SK-N-SH (cell line): ENCODE measurements at regions not wholly inside any gene's neighbourhood (a gene's known extent, or its start where the extent isn't known, plus 50 kb on each side); places are given as distances from the start of the nearest gene placed in this dataset.

Source experiments
- CTCF ChIA-PET: fragments of 300-600, 350-600 bp; formaldehyde crosslinking; extraction: SDS; loops from one replicate; lab custom pipeline; 2021; lab: Yijun Ruan, JAX
- POLR2A ChIA-PET: fragments of 350-600 bp; sonication (Branson Sonifier 250); formaldehyde crosslinking; extraction: SDS; loops from one replicate; lab custom pipeline; 2020; ENCODE audit warnings: antibody characterized with exemption, inconsistent platforms; lab: Yijun Ruan, JAX
- DNase-seq: peaks from one replicate; pipeline ENCODE4 v3.0.0; 2012
- H2AFZ ChIP-seq: fragments of 200-600 bp; sonication (generic); 2 replicates; pipeline ENCODE4 v1.8.1; 2016; ENCODE audit warnings: antibody characterized with exemption, mild to moderate bottlenecking, low read depth
- H3F3A ChIP-seq: fragments of 200-600 bp; sonication (generic); replicated peaks from 2 replicates; pipeline ENCODE3; 2016; ENCODE audit warnings: antibody characterized with exemption, mild to moderate bottlenecking; ENCODE audit not compliant: insufficient read depth
- H3K27ac ChIP-seq, 2 experiments: fragments of 200-500 bp in 1 of 2; fragments of 200-600 bp in 1 of 2; sonication (Bioruptor generic) in 1 of 2; sonication (generic), shearing (Covaris generic) in 1 of 2; 2 replicates each; pipeline versions ENCODE4 v1.5.1 to v1.6.1; 2014 to 2016; ENCODE audit warnings: low read depth in 2 of 2, inconsistent platforms in 1 of 2, low read length in 1 of 2, mild to moderate bottlenecking in 1 of 2, mixed read lengths in 1 of 2
- H3K27me3 ChIP-seq: fragments of 200-600 bp; sonication (generic), shearing (Covaris generic); 2 replicates; pipeline ENCODE4 v1.6.1; 2016; ENCODE audit warnings: mixed run types; ENCODE audit not compliant: insufficient read depth
- H3K36me3 ChIP-seq, 2 experiments: fragments of 200-500 bp in 1 of 2; fragments of 200-600 bp in 1 of 2; sonication (Bioruptor generic) in 1 of 2; sonication (generic) in 1 of 2; replicated peaks in 1 of 2; 2 replicates each; pipeline versions ENCODE3 to v1.5.1; 2014 to 2016; ENCODE audit warnings: low read length in 1 of 2, mild to moderate bottlenecking in 1 of 2; ENCODE audit not compliant: insufficient read depth in 2 of 2, control insufficient read depth in 1 of 2
- H3K4me1 ChIP-seq, 2 experiments: fragments of 200-500 bp in 1 of 2; fragments of 200-600 bp in 1 of 2; sonication (Bioruptor generic) in 1 of 2; sonication (generic), shearing (Covaris generic) in 1 of 2; 2 replicates each; pipeline versions ENCODE4 v1.5.1 to v1.6.1; 2014 to 2016; ENCODE audit warnings: low read depth in 1 of 2, low read length in 1 of 2, mixed run types in 1 of 2; ENCODE audit not compliant: insufficient read depth in 2 of 2, control insufficient read depth in 1 of 2
- H3K4me2 ChIP-seq: fragments of 200-600 bp; sonication (generic), shearing (Covaris generic); 2 replicates; pipeline ENCODE4 v1.6.1; 2017; ENCODE audit warnings: mixed run types
- H3K4me3 ChIP-seq, 2 experiments: fragments of 200-500 bp in 1 of 2; fragments of 200-600 bp in 1 of 2; sonication (Bioruptor generic) in 1 of 2; sonication (generic), shearing (Covaris generic) in 1 of 2; 2 replicates each; pipeline versions ENCODE4 v1.5.1 to v1.8.1; 2014 to 2016; ENCODE audit warnings: low read depth in 2 of 2, inconsistent platforms in 1 of 2, low read length in 1 of 2, mild to moderate bottlenecking in 1 of 2, mixed read lengths in 1 of 2, moderate library complexity in 1 of 2
- H3K79me2 ChIP-seq: fragments of 200-600 bp; sonication (generic); 2 replicates; pipeline ENCODE4 v1.8.1; 2017; ENCODE audit warnings: mild to moderate bottlenecking; ENCODE audit not compliant: insufficient read depth
- H3K9ac ChIP-seq: fragments of 200-600 bp; sonication (generic); 2 replicates; pipeline ENCODE4 v1.6.1; 2017; ENCODE audit warnings: mixed run types
- H3K9me2 ChIP-seq: fragments of 200-600 bp; sonication (generic); 2 replicates; pipeline ENCODE4 v1.6.1; 2017; ENCODE audit warnings: mixed run types
- H3K9me3 ChIP-seq: fragments of 200-600 bp; sonication (generic); 2 replicates; pipeline ENCODE4 v1.6.1; 2017; ENCODE audit warnings: mixed run types, mild to moderate bottlenecking, moderate library complexity
- H4K20me1 ChIP-seq: fragments of 200-600 bp; sonication (generic); 2 replicates; pipeline ENCODE4 v1.6.1; 2017; ENCODE audit warnings: mild to moderate bottlenecking, mixed run types; ENCODE audit not compliant: insufficient read depth
- CTCF ChIP-seq: fragments of 200-600 bp; sonication (generic); IDR thresholded peaks from 2 replicates; pipeline ENCODE4 v1.6.1; 2017; ENCODE audit warnings: antibody characterized with exemption, mild to moderate bottlenecking, moderate library complexity
- ELF1 ChIP-seq: IDR thresholded peaks from 2 replicates; pipeline ENCODE4 v1.4.0; 2012
- EP300 ChIP-seq, 2 experiments: IDR thresholded peaks; 2 replicates each; pipeline versions ENCODE4 v1.4.0 to v1.6.1; 2012; ENCODE audit warnings: borderline replicate concordance in 1 of 2, low read depth in 1 of 2, low read length in 1 of 2
- EZH2phosphoT487 ChIP-seq: fragments of 200-600 bp; sonication (generic); IDR thresholded peaks from 2 replicates; pipeline ENCODE4 v1.6.1; 2017; ENCODE audit warnings: low read depth, mixed run types, mild to moderate bottlenecking, antibody characterized with exemption, moderate library complexity, borderline replicate concordance
- FOSL2 ChIP-seq: IDR thresholded peaks from 2 replicates; pipeline ENCODE4 v1.4.0; 2012; ENCODE audit warnings: low read depth, mild to moderate bottlenecking, moderate library complexity, borderline replicate concordance
- FOXM1 ChIP-seq: IDR thresholded peaks from 2 replicates; pipeline ENCODE4 v1.4.0; 2012; ENCODE audit warnings: low read depth, mild to moderate bottlenecking
- GATA2 ChIP-seq: sonication (generic); formaldehyde crosslinking; IDR thresholded peaks from 2 replicates; pipeline ENCODE4 v1.5.0; 2020; ENCODE audit warnings: mild to moderate bottlenecking, missing genetic modification reagents
- IRF3 ChIP-seq: fragments of 150-350 bp; IDR thresholded peaks from 2 replicates; pipeline ENCODE4 v1.6.1; 2016; ENCODE audit warnings: mild to moderate bottlenecking, low read depth, low read length
- MEF2A ChIP-seq: IDR thresholded peaks from 2 replicates; pipeline ENCODE4 v1.4.0; 2012; ENCODE audit warnings: low read depth, borderline replicate concordance
- MXI1 ChIP-seq: IDR thresholded peaks from 2 replicates; pipeline ENCODE4 v1.6.1; 2012; ENCODE audit warnings: mild to moderate bottlenecking, low read depth, low read length, improper control_type of control experiment
- NRF1 ChIP-seq: IDR thresholded peaks from 2 replicates; pipeline ENCODE4 v1.6.1; 2012; ENCODE audit warnings: low read depth, mild to moderate bottlenecking, low read length
- POLR2AphosphoS5 ChIP-seq: IDR thresholded peaks from 2 replicates; pipeline ENCODE4 v1.6.1; 2012; ENCODE audit warnings: low read depth, low read length
- RAD21 ChIP-seq: IDR thresholded peaks from 2 replicates; pipeline ENCODE4 v1.6.1; 2012; ENCODE audit warnings: mild to moderate bottlenecking, low read length
- SMC3 ChIP-seq: IDR thresholded peaks from 2 replicates; pipeline ENCODE4 v1.6.1; 2012; ENCODE audit warnings: low read depth, low read length, improper control_type of control experiment
- TAF1 ChIP-seq: IDR thresholded peaks from 2 replicates; pipeline ENCODE4 v1.6.1; 2012; ENCODE audit warnings: low read depth, mild to moderate bottlenecking, low read length, moderate library complexity, borderline replicate concordance
- YY1 ChIP-seq: IDR thresholded peaks from 2 replicates; pipeline ENCODE4 v1.4.0; 2012; ENCODE audit warnings: low read depth, mild to moderate bottlenecking
- WGBS: methylation state at CpG from one replicate; pipeline ENCODE4 v1.1.6; 2017; ENCODE audit warnings: low lambda C conversion rate; 5-methylcytosine and 5-hydroxymethylcytosine counted together
- TF ChIP-seq, protein P1 (sequence below): IDR thresholded peaks from 2 replicates; pipeline ENCODE4 v1.6.1; 2012; ENCODE audit warnings: mild to moderate bottlenecking, low read depth, low read length, moderate library complexity
- TF ChIP-seq, protein P2 (sequence below): IDR thresholded peaks from 2 replicates; pipeline ENCODE4 v1.4.0; 2012; ENCODE audit warnings: low read depth

DNA sequence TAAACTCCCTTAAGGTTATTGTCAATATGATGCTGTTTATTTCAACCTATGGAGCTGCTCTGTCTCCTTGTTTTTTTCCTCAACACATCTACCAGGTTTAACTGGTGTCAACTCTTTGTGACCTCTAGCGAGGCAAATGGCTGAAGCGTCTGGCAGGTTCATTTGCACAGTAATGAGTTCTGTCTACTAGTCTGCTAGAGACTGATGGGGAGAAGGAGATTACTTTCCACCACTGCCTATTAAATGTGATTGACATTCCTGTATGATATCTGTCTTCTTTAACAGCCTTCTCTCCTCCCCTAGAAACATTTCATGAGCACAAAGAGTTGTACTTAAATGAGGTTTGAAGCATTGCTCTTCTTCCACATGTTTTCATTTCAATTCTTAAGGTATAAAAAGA, 253.7 kb downstream of the SLC6A15 start:
- TF ChIP-seq NRF1 (no peak), GATA2 (CRISPR knock-in tag) (no peak), POLR2AphosphoS5 (no peak), MXI1 (no peak), FOXM1 (no peak), MEF2A (no peak), IRF3 (no peak)
- TF ChIP-seq, protein P1, sequence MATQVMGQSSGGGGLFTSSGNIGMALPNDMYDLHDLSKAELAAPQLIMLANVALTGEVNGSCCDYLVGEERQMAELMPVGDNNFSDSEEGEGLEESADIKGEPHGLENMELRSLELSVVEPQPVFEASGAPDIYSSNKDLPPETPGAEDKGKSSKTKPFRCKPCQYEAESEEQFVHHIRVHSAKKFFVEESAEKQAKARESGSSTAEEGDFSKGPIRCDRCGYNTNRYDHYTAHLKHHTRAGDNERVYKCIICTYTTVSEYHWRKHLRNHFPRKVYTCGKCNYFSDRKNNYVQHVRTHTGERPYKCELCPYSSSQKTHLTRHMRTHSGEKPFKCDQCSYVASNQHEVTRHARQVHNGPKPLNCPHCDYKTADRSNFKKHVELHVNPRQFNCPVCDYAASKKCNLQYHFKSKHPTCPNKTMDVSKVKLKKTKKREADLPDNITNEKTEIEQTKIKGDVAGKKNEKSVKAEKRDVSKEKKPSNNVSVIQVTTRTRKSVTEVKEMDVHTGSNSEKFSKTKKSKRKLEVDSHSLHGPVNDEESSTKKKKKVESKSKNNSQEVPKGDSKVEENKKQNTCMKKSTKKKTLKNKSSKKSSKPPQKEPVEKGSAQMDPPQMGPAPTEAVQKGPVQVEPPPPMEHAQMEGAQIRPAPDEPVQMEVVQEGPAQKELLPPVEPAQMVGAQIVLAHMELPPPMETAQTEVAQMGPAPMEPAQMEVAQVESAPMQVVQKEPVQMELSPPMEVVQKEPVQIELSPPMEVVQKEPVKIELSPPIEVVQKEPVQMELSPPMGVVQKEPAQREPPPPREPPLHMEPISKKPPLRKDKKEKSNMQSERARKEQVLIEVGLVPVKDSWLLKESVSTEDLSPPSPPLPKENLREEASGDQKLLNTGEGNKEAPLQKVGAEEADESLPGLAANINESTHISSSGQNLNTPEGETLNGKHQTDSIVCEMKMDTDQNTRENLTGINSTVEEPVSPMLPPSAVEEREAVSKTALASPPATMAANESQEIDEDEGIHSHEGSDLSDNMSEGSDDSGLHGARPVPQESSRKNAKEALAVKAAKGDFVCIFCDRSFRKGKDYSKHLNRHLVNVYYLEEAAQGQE, result no peak
- H3K4me2 ChIP-seq, result no peak overlapping the region
- H3K79me2 ChIP-seq, result no peaks in the 10 kb centered on the region
- H3K9me2 ChIP-seq, result no peaks in the 10 kb centered on the region
- H3F3A ChIP-seq, result peaks cover 11% of the 10 kb centered on the region
- no peak overlapping the region for H2AFZ ChIP-seq
- no peak overlapping the region; a peak in 1 of 4 replicates for H3K27ac ChIP-seq
- H3K9ac ChIP-seq, result no peak overlapping the region
- 73% methylated on average over 2 of the region's 2 CpGs for WGBS
- no peak overlapping the region for H3K4me3 ChIP-seq
- DNase-seq, result no peak
- H3K27me3 ChIP-seq, result no peaks in the 10 kb centered on the region
- H3K4me1 ChIP-seq, result no peaks in the 10 kb centered on the region; a peak in 1 of 4 replicates
- no peaks in the 10 kb centered on the region for H4K20me1 ChIP-seq
- CTCF ChIA-PET, result interaction anchor here (1.2 to 2.3 kb wide), 2 partner anchors 9 to 40 kb away, joined by 3 to 6 read pairs; no protein-coding TSS in a partner anchor
- H3K9me3 ChIP-seq, result no peaks in the 10 kb centered on the region
- H3K36me3 ChIP-seq, result no peaks in the 10 kb centered on the region
- POLR2A ChIA-PET, result no interaction called here

GRCh38 chr12:84656705-84657104, 255.9 kb downstream of the SLC6A15 start:
- H3K4me1 ChIP-seq, result no peaks in the 10 kb centered on the region; a peak in 1 of 4 replicates
- H3K9ac ChIP-seq, result no peak overlapping the region
- H3K9me2 ChIP-seq, result no peaks in the 10 kb centered on the region
- 43% methylated on average over 3 of the region's 3 CpGs for WGBS
- H3K27ac ChIP-seq, result no peak overlapping the region
- H2AFZ ChIP-seq, result no peak overlapping the region; the same call in 1 of the 2 replicates
- ChIA-PET POLR2A (no interaction called here), CTCF (interaction anchor here (2.3 kb wide), 1 partner anchor 11 kb away, joined by 6 read pairs; no protein-coding TSS in a partner anchor)
- no peaks in the 10 kb centered on the region for H4K20me1 ChIP-seq
- no peaks in the 10 kb centered on the region for H3K27me3 ChIP-seq
- no peaks in the 10 kb centered on the region for H3K79me2 ChIP-seq
- H3K9me3 ChIP-seq, result no peaks in the 10 kb centered on the region
- H3F3A ChIP-seq, result peaks cover 5% of the 10 kb centered on the region
- H3K36me3 ChIP-seq, result no peaks in the 10 kb centered on the region
- DNase-seq, result no peak
- H3K4me3 ChIP-seq, result no peak overlapping the region
- no peak overlapping the region for H3K4me2 ChIP-seq
- TF ChIP-seq EZH2phosphoT487 (no peak), EP300 (IDR thresholded peaks at IDR 0.05; ENCODE audit: borderline replicate concordance in 1 of 2, low read depth in 1 of 2, low read length in 1 of 2) (no peak), CTCF (no peak), SMC3 (no peak), YY1 (no peak), TAF1 (no peak), FOXM1 (no peak), RAD21 (no peak), ELF1 (no peak), FOSL2 (no peak)
- TF ChIP-seq, protein P2, sequence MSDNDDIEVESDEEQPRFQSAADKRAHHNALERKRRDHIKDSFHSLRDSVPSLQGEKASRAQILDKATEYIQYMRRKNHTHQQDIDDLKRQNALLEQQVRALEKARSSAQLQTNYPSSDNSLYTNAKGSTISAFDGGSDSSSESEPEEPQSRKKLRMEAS, result no peak
- TF ChIP-seq, protein P1, result no peak
